ENCODE measurements at regions not wholly inside any gene's neighbourhood (a gene's known extent, or its start where the extent isn't known, plus 50 kb on each side); places are given as distances from the start of the nearest gene placed in this dataset.

GRCh38 chrX:142076633-142077032 lies 128.5 kb downstream of the MAGEC2 start:
- DNase-seq (ENCODE audit: low read depth, low spot score), result no peak
- TF ChIP-seq CTCF (IDR thresholded peaks at IDR 0.05; ENCODE audit: insufficient read depth, low read length, missing control alignments), result no peak
- no peak overlapping the region for H3K4me3 ChIP-seq (ENCODE audit: low read depth, low read length)
- CTCF ChIA-PET, result no interaction called here
- POLR2A ChIA-PET, result no interaction called here

GRCh38 chrX:142068365-142068764 lies 136.7 kb downstream of the MAGEC2 start:
- ChIA-PET POLR2A (no interaction called here), CTCF (no interaction called here)
- TF ChIP-seq CTCF (IDR thresholded peaks at IDR 0.05; ENCODE audit: insufficient read depth, low read length, missing control alignments), result no peak
- no peak overlapping the region for H3K4me3 ChIP-seq (ENCODE audit: low read depth, low read length)
- no peak for DNase-seq (ENCODE audit: low read depth, low spot score)

- TF ChIP-seq CTCF (IDR thresholded peaks at IDR 0.05; ENCODE audit: insufficient read depth, low read length, missing control alignments), result no peak
- no peak for DNase-seq (ENCODE audit: low read depth, low spot score)
Measured at GRCh38 chrX:142060191-142060590, 144.9 kb downstream of the MAGEC2 start.

DNA sequence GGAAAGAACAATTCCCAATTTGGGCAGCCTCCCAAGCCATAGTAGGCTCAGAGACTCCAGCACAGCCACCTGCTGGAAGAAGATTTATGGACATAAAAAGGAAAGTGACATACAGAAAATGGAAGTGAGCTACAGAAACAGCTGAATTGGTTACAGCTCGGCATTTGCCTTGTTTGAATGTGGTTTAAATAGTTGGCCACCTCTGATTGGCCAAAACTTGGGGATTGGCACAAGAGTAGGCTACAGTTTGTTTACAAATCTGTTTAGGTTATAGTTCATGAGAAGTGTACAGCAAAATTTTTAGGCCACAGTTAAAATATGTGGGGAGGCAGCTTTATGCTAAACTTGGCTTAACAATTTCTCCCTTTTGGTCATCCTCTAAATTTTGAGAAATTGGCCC lies 150.4 kb downstream of the MAGEC1 start:
- TF ChIP-seq CTCF (IDR thresholded peaks at IDR 0.05; ENCODE audit: insufficient read depth, low read length, missing control alignments), result no peak
- ChIA-PET POLR2A (no interaction called here), CTCF (no interaction called here)
- no peak overlapping the region for H3K4me3 ChIP-seq (ENCODE audit: low read depth, low read length)
- DNase-seq (ENCODE audit: low read depth, low spot score), result no peak

More at GRCh38 chrX:142060191-142060590, 144.9 kb downstream of the MAGEC2 start:
- CTCF ChIA-PET, result no interaction called here
- H3K4me3 ChIP-seq (ENCODE audit: low read depth, low read length), result no peak overlapping the region
- POLR2A ChIA-PET, result no interaction called here

- no peak for DNase-seq (ENCODE audit: low read depth, low spot score)
- no peak overlapping the region for H3K4me3 ChIP-seq (ENCODE audit: low read depth, low read length)
- CTCF ChIA-PET, result no interaction called here
- POLR2A ChIA-PET, result no interaction called here
- no peak for TF ChIP-seq CTCF (IDR thresholded peaks at IDR 0.05; ENCODE audit: insufficient read depth, low read length, missing control alignments)
Measured at GRCh38 chrX:142052238-142052637, 148.5 kb downstream of the MAGEC1 start.

DNA sequence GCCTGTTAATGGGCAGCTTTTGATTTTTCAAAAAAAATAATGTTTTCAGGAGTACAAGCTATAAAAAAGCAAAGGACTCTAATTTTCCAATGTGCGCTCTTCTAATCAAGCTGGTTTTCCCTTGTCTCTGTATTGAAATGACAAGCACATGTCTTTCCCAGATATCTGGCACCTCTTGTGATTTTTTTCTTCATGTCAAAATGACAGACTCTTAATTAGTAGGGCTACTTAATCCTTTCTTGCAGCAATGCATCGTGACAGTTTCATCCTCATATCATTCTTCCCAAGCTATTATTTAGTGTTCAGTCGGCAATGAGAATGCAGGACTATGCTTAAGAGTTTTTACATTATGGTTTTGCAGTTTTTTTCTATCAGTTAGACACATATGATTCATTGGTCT lies 139.5 kb downstream of the MAGEC1 start:
- ChIA-PET POLR2A (no interaction called here), CTCF (no interaction called here)
- DNase-seq (ENCODE audit: low read depth, low spot score), result no peak
- TF ChIP-seq CTCF (IDR thresholded peaks at IDR 0.05; ENCODE audit: insufficient read depth, low read length, missing control alignments), result no peak
- H3K4me3 ChIP-seq (ENCODE audit: low read depth, low read length), result no peak overlapping the region

Data from AG04449 (cell line).